ENCODE measurements at regions not wholly inside any gene's neighbourhood (a gene's known extent, or its start where the extent isn't known, plus 50 kb on each side); places are given as distances from the start of the nearest gene placed in this dataset.

DNA sequence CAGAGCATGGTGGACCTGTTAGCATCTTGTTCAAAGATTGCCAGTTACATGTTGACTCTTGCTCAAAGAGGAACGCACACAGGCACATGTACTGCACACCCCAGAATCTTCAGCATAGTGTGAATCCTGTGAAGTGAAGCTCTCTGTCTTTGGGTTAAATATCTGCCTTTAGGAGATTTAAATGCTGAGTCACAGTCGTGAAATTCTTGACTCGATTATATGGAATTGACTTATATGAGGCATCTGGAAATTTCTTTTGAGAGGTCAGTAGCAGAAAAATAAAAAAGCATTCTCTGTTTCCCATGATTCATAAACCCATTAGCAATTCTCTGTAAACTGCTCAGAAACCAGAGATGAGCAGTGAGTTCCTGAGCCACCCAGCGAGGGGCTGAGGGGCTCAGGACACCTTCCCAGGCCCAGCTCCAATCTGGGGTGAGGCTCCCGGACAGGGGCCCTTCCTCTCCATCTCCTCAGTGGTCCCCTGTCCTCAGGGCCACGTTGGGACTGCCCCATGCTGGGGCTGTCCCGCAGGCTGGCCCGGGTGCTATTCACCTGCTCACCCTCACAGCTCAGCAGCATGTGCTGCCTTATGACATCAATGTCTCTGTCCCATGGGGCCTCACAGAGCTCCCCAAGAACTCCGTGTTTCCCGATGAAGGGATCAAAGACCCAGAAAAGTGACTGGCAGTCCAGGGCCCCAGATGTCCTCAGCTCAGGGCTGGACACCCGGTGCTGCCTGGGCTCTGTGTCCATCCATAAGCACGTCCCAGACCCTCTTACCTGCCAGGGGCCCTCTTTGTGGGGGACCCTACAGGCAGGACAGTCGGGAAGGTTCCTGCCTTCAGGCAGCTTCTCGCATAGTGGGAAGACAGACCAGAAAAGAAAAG lies 50.0 kb upstream of the INSIG1 start:
- no peak overlapping the region for H3K27ac ChIP-seq (ENCODE audit: low read depth, low read length)
- TF ChIP-seq, protein P1, sequence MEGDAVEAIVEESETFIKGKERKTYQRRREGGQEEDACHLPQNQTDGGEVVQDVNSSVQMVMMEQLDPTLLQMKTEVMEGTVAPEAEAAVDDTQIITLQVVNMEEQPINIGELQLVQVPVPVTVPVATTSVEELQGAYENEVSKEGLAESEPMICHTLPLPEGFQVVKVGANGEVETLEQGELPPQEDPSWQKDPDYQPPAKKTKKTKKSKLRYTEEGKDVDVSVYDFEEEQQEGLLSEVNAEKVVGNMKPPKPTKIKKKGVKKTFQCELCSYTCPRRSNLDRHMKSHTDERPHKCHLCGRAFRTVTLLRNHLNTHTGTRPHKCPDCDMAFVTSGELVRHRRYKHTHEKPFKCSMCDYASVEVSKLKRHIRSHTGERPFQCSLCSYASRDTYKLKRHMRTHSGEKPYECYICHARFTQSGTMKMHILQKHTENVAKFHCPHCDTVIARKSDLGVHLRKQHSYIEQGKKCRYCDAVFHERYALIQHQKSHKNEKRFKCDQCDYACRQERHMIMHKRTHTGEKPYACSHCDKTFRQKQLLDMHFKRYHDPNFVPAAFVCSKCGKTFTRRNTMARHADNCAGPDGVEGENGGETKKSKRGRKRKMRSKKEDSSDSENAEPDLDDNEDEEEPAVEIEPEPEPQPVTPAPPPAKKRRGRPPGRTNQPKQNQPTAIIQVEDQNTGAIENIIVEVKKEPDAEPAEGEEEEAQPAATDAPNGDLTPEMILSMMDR (IDR thresholded peaks at IDR 0.05; ENCODE audit: low read depth, low read length): no peak
- CTCF ChIA-PET: no interaction called here

More for the DNA sequence above, 50.0 kb upstream of the INSIG1 start:
- Histone ChIP-seq H3K4me3 (ENCODE audit: low read depth, low read length) (no peak overlapping the region), H3K27me3 (ENCODE audit: control insufficient read depth, insufficient read depth, low read length) (no peaks in the 10 kb centered on the region), H3K9me3 (ENCODE audit: control insufficient read depth, insufficient read depth, low read length) (no peaks in the 10 kb centered on the region; the same call in 1 of the 2 replicates)
- POLR2A ChIA-PET: no interaction called here
- DNase-seq (ENCODE audit: low read depth, low spot score): no peak

Measured in AG04450 (cell line).